A549 (cell line): ENCODE measurements at regions not wholly inside any gene's neighbourhood (a gene's known extent, or its start where the extent isn't known, plus 50 kb on each side); places are given as distances from the start of the nearest gene placed in this dataset.

Experiments used
- ATAC-seq, 2 experiments: fragments of 200-7000 bp in 1 of 2; fragments of >200 bp in 1 of 2; cut with Nextera tagmentation in 1 of 2; cut with Tn5 transposase in 1 of 2; 3 replicates each; pipeline versions ENCODE4 v1.8.0 to v1.9.1; 2018 to 2020; ENCODE audit warnings: mild to moderate bottlenecking in 1 of 2, moderate library complexity in 1 of 2
- CTCF ChIA-PET: fragments of 300-600 bp; sonication (Branson Sonifier 250); formaldehyde crosslinking; extraction: SDS; loops from one replicate; lab custom pipeline; 2021; ENCODE audit warnings: antibody characterized with exemption, inconsistent platforms; lab: Yijun Ruan, JAX
- POLR2A ChIA-PET: fragments of 350-600 bp; formaldehyde crosslinking; extraction: SDS; loops from one replicate; lab custom pipeline; 2021; ENCODE audit warnings: antibody characterized with exemption, inconsistent platforms; lab: Yijun Ruan, JAX
- DNase-seq, 2 experiments: peaks; one replicate each; pipeline versions ENCODE4 v3.0.0 to v3.0.0-alpha.2; 2011 to 2016; ENCODE audit warnings: low read depth in 1 of 2, low spot score in 1 of 2
- FAIRE-seq: peaks from 2 replicates; lab custom pipeline; 2011; peaks lifted over from hg19 to GRCh38; lab: Jason Lieb, UNC
- H3K27ac ChIP-seq, 2 experiments: fragments of >200 bp; sonication (Bioruptor Twin); formaldehyde crosslinking; 3 replicates each; pipeline ENCODE4 v1.5.1; 2016 to 2017
- H3K4me1 ChIP-seq: fragments of >200 bp; sonication (Bioruptor Twin); formaldehyde crosslinking; 3 replicates; pipeline ENCODE4 v1.6.1; 2016
- H3K4me2 ChIP-seq: fragments of >200 bp; sonication (Bioruptor Twin); formaldehyde crosslinking; 3 replicates; pipeline ENCODE4 v1.6.1; 2016
- H3K4me3 ChIP-seq: fragments of >200 bp; sonication (Bioruptor Twin); formaldehyde crosslinking; 3 replicates; pipeline ENCODE4 v1.5.1; 2016
- H3K9me3 ChIP-seq: fragments of >200 bp; sonication (Bioruptor Twin); formaldehyde crosslinking; 3 replicates; pipeline ENCODE4 v1.6.1; 2016
- ATOH8 ChIP-seq: fragments of 250-450 bp; sonication (Bioruptor Pico); IDR thresholded peaks from 2 replicates; pipeline ENCODE4 v1.5.0; 2020; ENCODE audit warnings: low read depth, mild to moderate bottlenecking, moderate library complexity
- BHLHE40 ChIP-seq: IDR thresholded peaks from 2 replicates; pipeline ENCODE4 v1.6.1; 2012; ENCODE audit warnings: low read depth, low read length, inconsistent platforms
- CBX8 ChIP-seq: fragments of 200-600 bp; sonication (generic); IDR thresholded peaks from 2 replicates; pipeline ENCODE4 v1.6.1; 2016
- CHD2 ChIP-seq: fragments of 150-350 bp; IDR thresholded peaks from 2 replicates; pipeline ENCODE4 v1.6.1; 2014; ENCODE audit warnings: low read length; ENCODE audit not compliant: partially characterized antibody
- E2F6 ChIP-seq: IDR thresholded peaks from 2 replicates; pipeline ENCODE4 v1.6.1; 2012; ENCODE audit warnings: low read depth, borderline replicate concordance
- EHF ChIP-seq: fragments of 250-450 bp; sonication (Bioruptor Pico); IDR thresholded peaks from 2 replicates; pipeline ENCODE4 v1.5.0; 2020; ENCODE audit warnings: mild to moderate bottlenecking
- EHMT2 ChIP-seq: fragments of 200-600 bp; sonication (generic); IDR thresholded peaks from 2 replicates; pipeline ENCODE4 v1.6.1; 2016; ENCODE audit warnings: antibody characterized with exemption, low read depth, mild to moderate bottlenecking, moderate library complexity
- FOSL2 ChIP-seq, 2 experiments: fragments of 450-650 bp in 1 of 2; fragments of >200 bp in 1 of 2; sonication (Bioruptor Twin) in 1 of 2; formaldehyde crosslinking; IDR thresholded peaks; 2 replicates each; pipeline versions ENCODE4 v1.5.0 to v1.6.1; 2016 to 2020; ENCODE audit warnings: mild to moderate bottlenecking in 1 of 2, moderate library complexity in 1 of 2
- FOXS1 ChIP-seq: fragments of 250-450 bp; sonication (Bioruptor Pico); IDR thresholded peaks from 2 replicates; pipeline ENCODE4 v1.5.0; 2020; ENCODE audit warnings: mild to moderate bottlenecking, moderate library complexity
- HDAC2 ChIP-seq: fragments of 200-600 bp; sonication (generic); IDR thresholded peaks from 2 replicates; pipeline ENCODE4 v1.6.1; 2016
- HEYL ChIP-seq: fragments of 250-450 bp; sonication (Bioruptor Pico); IDR thresholded peaks from 2 replicates; pipeline ENCODE4 v1.8.0; 2021; ENCODE audit warnings: mild to moderate bottlenecking, moderate library complexity
- HOXA7 ChIP-seq: fragments of 250-450 bp; sonication (Bioruptor Pico); IDR thresholded peaks from 2 replicates; pipeline ENCODE4 v1.5.0; 2020; ENCODE audit warnings: mild to moderate bottlenecking, moderate library complexity
- KDM1A ChIP-seq: fragments of 200-600 bp; sonication (generic); IDR thresholded peaks from 2 replicates; pipeline ENCODE4 v1.6.1; 2016; ENCODE audit warnings: low read depth, mild to moderate bottlenecking
- MAFK ChIP-seq: fragments of 450-650 bp; IDR thresholded peaks from 2 replicates; pipeline ENCODE4 v1.6.1; 2014; ENCODE audit not compliant: partially characterized antibody
- PBX3 ChIP-seq: IDR thresholded peaks from 2 replicates; pipeline ENCODE4 v1.6.1; 2012
- PHF8 ChIP-seq: fragments of 200-600 bp; sonication (generic); IDR thresholded peaks from 2 replicates; pipeline ENCODE4 v1.6.1; 2016; ENCODE audit warnings: low read depth, mild to moderate bottlenecking, antibody characterized with exemption, moderate library complexity, borderline replicate concordance
- POLR2A ChIP-seq: IDR thresholded peaks from 2 replicates; pipeline ENCODE4 v1.6.1; 2012; ENCODE audit warnings: mild to moderate bottlenecking, low read length
- RFX5 ChIP-seq: fragments of 450-650 bp; IDR thresholded peaks from 2 replicates; pipeline ENCODE4 v1.7.1; 2014; ENCODE audit warnings: antibody characterized with exemption, mild to moderate bottlenecking, moderate library complexity
- SMC3 ChIP-seq: fragments of >200 bp; sonication (Bioruptor Twin); formaldehyde crosslinking; IDR thresholded peaks from 3 replicates; pipeline ENCODE4 v1.6.1; 2018; ENCODE audit warnings: inconsistent platforms
- TFCP2L1 ChIP-seq: fragments of 250-450 bp; sonication (Bioruptor Pico); IDR thresholded peaks from 2 replicates; pipeline ENCODE4 v1.5.0; 2021; ENCODE audit warnings: mild to moderate bottlenecking
- TP53 ChIP-seq: fragments of 250-450 bp; sonication (Bioruptor Pico); IDR thresholded peaks from 2 replicates; pipeline ENCODE4 v1.5.0; 2021; ENCODE audit warnings: mild to moderate bottlenecking, moderate library complexity
- ZC3H11A ChIP-seq: fragments of 450-650 bp; IDR thresholded peaks from 2 replicates; pipeline ENCODE4 v1.6.1; 2014; ENCODE audit warnings: antibody characterized with exemption, mild to moderate bottlenecking
- ZFP36 ChIP-seq: fragments of 450-650 bp; IDR thresholded peaks from 2 replicates; pipeline ENCODE4 v1.6.1; 2014; ENCODE audit warnings: borderline replicate concordance; ENCODE audit not compliant: partially characterized antibody
- ZSCAN20 ChIP-seq: fragments of 250-450 bp; sonication (Bioruptor Pico); IDR thresholded peaks from 2 replicates; pipeline ENCODE4 v1.8.0; 2022; ENCODE audit warnings: mild to moderate bottlenecking, moderate library complexity
- WGBS: methylation state at CpG from one replicate; pipeline ENCODE4 v1.1.6; 2017; ENCODE audit errors: missing lambda C conversion rate; 5-methylcytosine and 5-hydroxymethylcytosine counted together
- TF ChIP-seq, protein P1 (sequence below): fragments of 250-450 bp; sonication (Bioruptor Pico); IDR thresholded peaks from 2 replicates; pipeline ENCODE4 v1.5.0; 2021; ENCODE audit warnings: mild to moderate bottlenecking, moderate library complexity, borderline replicate concordance
- TF ChIP-seq, protein P2 (sequence below): fragments of >200 bp; sonication (Bioruptor Twin); formaldehyde crosslinking; IDR thresholded peaks from 3 replicates; pipeline ENCODE4 v1.5.1; 2016

DNA sequence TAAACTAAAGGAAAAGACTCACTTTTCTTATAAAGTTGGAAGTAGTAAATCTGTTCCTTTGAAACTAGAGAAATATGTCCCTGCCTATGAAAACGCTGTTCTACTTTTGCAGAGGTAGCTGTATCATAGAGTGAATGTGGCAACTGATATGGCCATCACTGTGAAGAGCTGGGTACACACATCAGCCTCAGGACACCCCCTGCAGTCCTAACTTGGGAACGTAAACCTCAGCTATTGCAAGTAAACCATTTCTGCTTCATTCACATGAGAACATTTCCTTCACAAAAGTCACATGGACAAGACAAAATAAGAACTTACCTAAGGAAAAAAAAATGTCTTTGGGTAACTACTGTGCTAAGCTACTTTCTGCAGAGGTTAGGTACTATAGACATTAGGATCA is 233.3 kb upstream of the PPFIA2 start:
- FAIRE-seq: no peak
- WGBS: 5% methylated on average over 2 of the region's 2 CpGs
- no peak overlapping the region for H3K4me3 ChIP-seq
- no peak for TF ChIP-seq MAFK
- no peak for TF ChIP-seq ZC3H11A
- no peak for TF ChIP-seq TFCP2L1 (CRISPR knock-in tag)
- no peak for TF ChIP-seq PHF8
- no peak for TF ChIP-seq PBX3
- no peak for TF ChIP-seq CBX8
- no peak for TF ChIP-seq ATOH8 (CRISPR knock-in tag)
- TF ChIP-seq ZFP36: no peak
- TF ChIP-seq KDM1A: no peak
- no peak for TF ChIP-seq HOXA7 (CRISPR knock-in tag)
- TF ChIP-seq EHMT2: no peak
- no peak for TF ChIP-seq CHD2
- TF ChIP-seq, all 56 proteins: peak for 0
- Histone ChIP-seq H3K27ac (no peak overlapping the region), H3K4me2 (no peak overlapping the region), H3K4me1 (no peaks in the 10 kb centered on the region), H3K9me3 (no peaks in the 10 kb centered on the region)
- no peak for ATAC-seq
- POLR2A ChIA-PET: no interaction called here
- DNase-seq: peak in 1 of 2 experiments; percentile 15
- CTCF ChIA-PET: no interaction called here

GRCh38 chr12:81991868-81992267 is 232.7 kb upstream of the PPFIA2 start:
- no peaks in the 10 kb centered on the region for H3K4me1 ChIP-seq
- ATAC-seq (no peak), DNase-seq (no peak), FAIRE-seq (no peak)
- CTCF ChIA-PET: no interaction called here
- H3K4me2 ChIP-seq: no peak overlapping the region
- no peak overlapping the region for H3K4me3 ChIP-seq
- no peak overlapping the region for H3K27ac ChIP-seq
- POLR2A ChIA-PET: no interaction called here
- TF ChIP-seq BHLHE40: no peak
- TF ChIP-seq, protein P1, sequence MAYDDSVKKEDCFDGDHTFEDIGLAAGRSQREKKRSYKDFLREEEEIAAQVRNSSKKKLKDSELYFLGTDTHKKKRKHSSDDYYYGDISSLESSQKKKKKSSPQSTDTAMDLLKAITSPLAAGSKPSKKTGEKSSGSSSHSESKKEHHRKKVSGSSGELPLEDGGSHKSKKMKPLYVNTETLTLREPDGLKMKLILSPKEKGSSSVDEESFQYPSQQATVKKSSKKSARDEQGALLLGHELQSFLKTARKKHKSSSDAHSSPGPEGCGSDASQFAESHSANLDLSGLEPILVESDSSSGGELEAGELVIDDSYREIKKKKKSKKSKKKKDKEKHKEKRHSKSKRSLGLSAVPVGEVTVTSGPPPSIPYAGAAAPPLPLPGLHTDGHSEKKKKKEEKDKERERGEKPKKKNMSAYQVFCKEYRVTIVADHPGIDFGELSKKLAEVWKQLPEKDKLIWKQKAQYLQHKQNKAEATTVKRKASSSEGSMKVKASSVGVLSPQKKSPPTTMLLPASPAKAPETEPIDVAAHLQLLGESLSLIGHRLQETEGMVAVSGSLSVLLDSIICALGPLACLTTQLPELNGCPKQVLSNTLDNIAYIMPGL (CRISPR knock-in tag): no peak
- TF ChIP-seq SMC3: no peak
- TF ChIP-seq ZSCAN20: no peak
- no peak for TF ChIP-seq HOXA7 (CRISPR knock-in tag)
- TF ChIP-seq HDAC2: no peak
- TF ChIP-seq HEYL: no peak
- TF ChIP-seq POLR2A: no peak
- no peak for TF ChIP-seq E2F6
- TF ChIP-seq EHF (CRISPR knock-in tag): no peak
- TF ChIP-seq, protein P2, sequence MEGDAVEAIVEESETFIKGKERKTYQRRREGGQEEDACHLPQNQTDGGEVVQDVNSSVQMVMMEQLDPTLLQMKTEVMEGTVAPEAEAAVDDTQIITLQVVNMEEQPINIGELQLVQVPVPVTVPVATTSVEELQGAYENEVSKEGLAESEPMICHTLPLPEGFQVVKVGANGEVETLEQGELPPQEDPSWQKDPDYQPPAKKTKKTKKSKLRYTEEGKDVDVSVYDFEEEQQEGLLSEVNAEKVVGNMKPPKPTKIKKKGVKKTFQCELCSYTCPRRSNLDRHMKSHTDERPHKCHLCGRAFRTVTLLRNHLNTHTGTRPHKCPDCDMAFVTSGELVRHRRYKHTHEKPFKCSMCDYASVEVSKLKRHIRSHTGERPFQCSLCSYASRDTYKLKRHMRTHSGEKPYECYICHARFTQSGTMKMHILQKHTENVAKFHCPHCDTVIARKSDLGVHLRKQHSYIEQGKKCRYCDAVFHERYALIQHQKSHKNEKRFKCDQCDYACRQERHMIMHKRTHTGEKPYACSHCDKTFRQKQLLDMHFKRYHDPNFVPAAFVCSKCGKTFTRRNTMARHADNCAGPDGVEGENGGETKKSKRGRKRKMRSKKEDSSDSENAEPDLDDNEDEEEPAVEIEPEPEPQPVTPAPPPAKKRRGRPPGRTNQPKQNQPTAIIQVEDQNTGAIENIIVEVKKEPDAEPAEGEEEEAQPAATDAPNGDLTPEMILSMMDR: no peak
- no peak for TF ChIP-seq FOXS1 (CRISPR knock-in tag)
- TF ChIP-seq TP53 (CRISPR knock-in tag): no peak
- no peak for TF ChIP-seq FOSL2 (IDR thresholded peaks at IDR 0.05)
- no peak for TF ChIP-seq FOSL2 (CRISPR knock-in tag; IDR thresholded peaks at IDR 0.05)
- TF ChIP-seq RFX5: no peak
- TF ChIP-seq, all 56 proteins: peak for 0
- H3K9me3 ChIP-seq: no peaks in the 10 kb centered on the region; the same call in 2 of the 3 replicates
